HCT116 (cell line): ENCODE measurements at regions not wholly inside any gene's neighbourhood (a gene's known extent, or its start where the extent isn't known, plus 50 kb on each side); places are given as distances from the start of the nearest gene placed in this dataset.
"Not testable (repeated sequence)": the region's sequence is repeated elsewhere in the genome, so short reads cannot be mapped to it uniquely, and the experiment has no call there.

Experiments
- ATAC-seq: fragments of 200-7000 bp; cut with Tn5 transposase; 2 replicates; pipeline ENCODE4 v1.9.1; 2020; ENCODE audit warnings: mild to moderate bottlenecking, moderate library complexity
- BruUV-seq: library from RNA; stranded (reverse); fragments of 400-500 nt; replicated peaks from 2 replicates; lab custom pipeline; 2021; lab: Mats Ljungman, UMichigan
- CTCF ChIA-PET: fragments of 300-600 bp; sonication (Branson Sonifier 250); formaldehyde crosslinking; loops from one replicate; lab custom pipeline; 2021; ENCODE audit warnings: antibody characterized with exemption; lab: Charles Lee
- POLR2A ChIA-PET: fragments of 300-600, 350-600 bp; sonication (Branson Sonifier 250); formaldehyde crosslinking; loops from one replicate; lab custom pipeline; 2021; ENCODE audit warnings: antibody characterized with exemption; lab: Charles Lee
- RAD21 ChIA-PET, 2 experiments: fragments of 300-600 bp; sonication (Branson Sonifier 250); formaldehyde crosslinking; loops; one replicate each; lab custom pipeline; 2023; ENCODE audit warnings: low total read pairs in 2 of 2; ENCODE audit not compliant: uncharacterized antibody in 2 of 2, unreplicated experiment in 2 of 2, low non-redundant PET in 1 of 2; lab: Charles Lee
- DNase-seq: peaks from one replicate; pipeline ENCODE4 v3.0.0-alpha.2; 2010; ENCODE audit warnings: low read depth, low spot score
- H2AFZ ChIP-seq: fragments of 200-600 bp; shearing (Covaris generic), sonication (generic); 2 replicates; pipeline ENCODE4 v1.6.1; 2017; ENCODE audit warnings: low read depth, mixed run types, mixed read lengths, antibody characterized with exemption, low read length; ENCODE audit not compliant: poor library complexity, severe bottlenecking
- H3K27ac ChIP-seq: 2 replicates; pipeline ENCODE4 v1.5.1; 2012; ENCODE audit warnings: low read depth, low read length
- H3K27me3 ChIP-seq: fragments of 200-600 bp; sonication (generic); 2 replicates; pipeline ENCODE4 v1.6.1; 2016; ENCODE audit warnings: mixed run types, low read length, mixed read lengths; ENCODE audit not compliant: insufficient read depth
- H3K36me3 ChIP-seq, 2 experiments: fragments of 200-500 bp in 1 of 2; fragments of 200-600 bp in 1 of 2; sonication (Bioruptor generic) in 1 of 2; sonication (generic) in 1 of 2; 2 replicates each; pipeline versions ENCODE4 v1.5.1 to v1.6.1; 2014 to 2016; ENCODE audit warnings: low read length in 2 of 2, inconsistent platforms in 1 of 2, mixed read lengths in 1 of 2, mixed run types in 1 of 2; ENCODE audit not compliant: insufficient read depth in 2 of 2, control insufficient read depth in 1 of 2
- H3K4me1 ChIP-seq, 2 experiments: fragments of 200-600 bp in 1 of 2; sonication (generic) in 1 of 2; 2 replicates each; pipeline versions ENCODE4 v1.5.1 to v1.6.1; 2012 to 2017; ENCODE audit warnings: low read length in 2 of 2, inconsistent platforms in 1 of 2, mild to moderate bottlenecking in 1 of 2, mixed read lengths in 1 of 2, mixed run types in 1 of 2, moderate library complexity in 1 of 2; ENCODE audit not compliant: insufficient read depth in 2 of 2, control insufficient read depth in 1 of 2
- H3K4me2 ChIP-seq: fragments of 200-600 bp; sonication (generic); 2 replicates; pipeline ENCODE4 v1.6.1; 2017; ENCODE audit warnings: mixed run types, low read length, mixed read lengths
- H3K4me3 ChIP-seq, 2 experiments: fragments of 200-600 bp in 1 of 2; sonication (generic) in 1 of 2; replicated peaks in 1 of 2; 2 replicates each; pipeline ENCODE4 v1.5.1; 2011 to 2016; ENCODE audit warnings: low read length in 2 of 2, control low read depth in 1 of 2, low read depth in 1 of 2, mild to moderate bottlenecking in 1 of 2, mixed read lengths in 1 of 2, mixed run types in 1 of 2
- H3K79me2 ChIP-seq: fragments of 200-600 bp; sonication (generic); 2 replicates; pipeline ENCODE4 v1.6.1; 2017; ENCODE audit warnings: mild to moderate bottlenecking, mixed run types, low read length, moderate library complexity, mixed read lengths; ENCODE audit not compliant: insufficient read depth
- H3K9ac ChIP-seq: fragments of 200-600 bp; sonication (generic); 2 replicates; pipeline ENCODE4 v1.6.1; 2016; ENCODE audit warnings: low read length, mixed read lengths
- H3K9me2 ChIP-seq: fragments of 200-600 bp; sonication (generic), shearing (Covaris generic); 2 replicates; pipeline ENCODE4 v1.6.1; 2017; ENCODE audit warnings: mixed run types, mild to moderate bottlenecking, moderate library complexity; ENCODE audit not compliant: insufficient read depth
- H3K9me3 ChIP-seq, 2 experiments: fragments of 200-500 bp in 1 of 2; fragments of 200-600 bp in 1 of 2; sonication (Bioruptor generic) in 1 of 2; sonication (generic) in 1 of 2; 2 replicates each; pipeline ENCODE4 v1.6.1; 2014 to 2017; ENCODE audit warnings: low read length in 2 of 2, mixed read lengths in 2 of 2, inconsistent platforms in 1 of 2, low read depth in 1 of 2, mild to moderate bottlenecking in 1 of 2, mixed run types in 1 of 2, moderate library complexity in 1 of 2; ENCODE audit not compliant: control insufficient read depth in 1 of 2, insufficient read depth in 1 of 2
- H4K20me1 ChIP-seq: fragments of 200-600 bp; sonication (generic), shearing (Covaris generic); 2 replicates; pipeline ENCODE4 v1.6.1; 2017; ENCODE audit warnings: mixed run types, mild to moderate bottlenecking, moderate library complexity; ENCODE audit not compliant: insufficient read depth
- CBX3 ChIP-seq: IDR thresholded peaks from 2 replicates; pipeline ENCODE4 v1.6.1; 2012; ENCODE audit warnings: low read depth
- EGR1 ChIP-seq: IDR thresholded peaks from 2 replicates; pipeline ENCODE4 v1.6.1; 2012; ENCODE audit warnings: low read depth
- FOSL1 ChIP-seq: IDR thresholded peaks from 2 replicates; pipeline ENCODE4 v1.6.1; 2012; ENCODE audit warnings: low read depth
- POLR2A ChIP-seq: IDR thresholded peaks from 2 replicates; pipeline ENCODE4 v1.7.0; 2011; ENCODE audit warnings: borderline replicate concordance; ENCODE audit not compliant: insufficient read depth, insufficient read length; ENCODE audit errors: extremely low read depth
- POLR2AphosphoS5 ChIP-seq: IDR thresholded peaks from 2 replicates; pipeline ENCODE4 v1.6.1; 2011; ENCODE audit warnings: mild to moderate bottlenecking, low read depth, low read length, moderate library complexity
- SIN3A ChIP-seq: IDR thresholded peaks from 2 replicates; pipeline ENCODE4 v1.6.1; 2012; ENCODE audit warnings: low read depth
- YY1 ChIP-seq: IDR thresholded peaks from 2 replicates; pipeline ENCODE4 v1.6.1; 2011; ENCODE audit warnings: low read length, low read depth, moderate library complexity, mild to moderate bottlenecking; ENCODE audit not compliant: insufficient replicate concordance; ENCODE audit errors: extremely low read depth
- ZFX ChIP-seq: fragments of 450-650 bp; IDR thresholded peaks from 2 replicates; pipeline ENCODE4 v1.6.1; 2017
- ZNF274 ChIP-seq: fragments of 200-500 bp; sonication (Bioruptor generic); IDR thresholded peaks from 2 replicates; pipeline ENCODE4 v1.6.1; 2014; ENCODE audit warnings: mild to moderate bottlenecking, low read depth, low read length, inconsistent platforms
- intact Hi-C: fragments of 100-400 bp; cut with micrococcal nuclease; formaldehyde crosslinking; loops from 2 replicates; pipeline ENCODE4 v1.10.0; 2022
- TF ChIP-seq, protein P1 (sequence below): IDR thresholded peaks from 2 replicates; pipeline ENCODE4 v1.6.1; 2011; ENCODE audit warnings: mild to moderate bottlenecking, low read length, moderate library complexity; ENCODE audit not compliant: insufficient replicate concordance; ENCODE audit errors: extremely low read depth
- TF ChIP-seq, protein P2 (sequence below): IDR thresholded peaks from 2 replicates; pipeline ENCODE4 v1.6.1; 2012

DNA sequence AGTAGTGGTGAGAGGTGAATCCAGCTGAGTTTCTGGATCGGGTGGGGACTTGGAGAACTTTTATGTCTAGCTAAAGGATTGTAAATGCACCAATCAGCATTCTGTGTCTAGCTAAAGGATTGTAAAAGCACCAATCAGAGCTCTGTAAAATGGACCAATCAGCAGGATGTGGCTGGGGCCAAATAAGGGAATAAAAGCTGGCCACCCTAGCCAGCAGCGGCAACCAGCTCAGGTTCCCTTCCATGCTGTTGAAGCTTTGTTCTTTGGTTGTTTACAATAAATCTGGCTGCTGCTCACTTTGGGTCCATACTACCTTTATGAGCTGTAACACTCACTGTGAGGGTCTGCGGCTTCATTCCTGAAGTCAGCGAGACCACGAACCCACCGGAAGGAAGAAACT is 141.6 kb upstream of the FGF10 start:
- ATAC-seq, H3K9me3 ChIP-seq, H3K36me3 ChIP-seq, H3K4me1 ChIP-seq, H3K4me3 ChIP-seq, BruUV-seq, H3K27ac ChIP-seq, H3K79me2 ChIP-seq, H2AFZ ChIP-seq, H3K9ac ChIP-seq, RAD21 ChIA-PET, CTCF ChIA-PET, POLR2A ChIA-PET, H3K4me2 ChIP-seq, H3K9me2 ChIP-seq, DNase-seq, H3K27me3 ChIP-seq, H4K20me1 ChIP-seq: not testable (repeated sequence)
- intact Hi-C loops = loop anchor here (10.0 kb wide), 1 partner anchor 214 kb away; no protein-coding TSS in a partner anchor

DNA sequence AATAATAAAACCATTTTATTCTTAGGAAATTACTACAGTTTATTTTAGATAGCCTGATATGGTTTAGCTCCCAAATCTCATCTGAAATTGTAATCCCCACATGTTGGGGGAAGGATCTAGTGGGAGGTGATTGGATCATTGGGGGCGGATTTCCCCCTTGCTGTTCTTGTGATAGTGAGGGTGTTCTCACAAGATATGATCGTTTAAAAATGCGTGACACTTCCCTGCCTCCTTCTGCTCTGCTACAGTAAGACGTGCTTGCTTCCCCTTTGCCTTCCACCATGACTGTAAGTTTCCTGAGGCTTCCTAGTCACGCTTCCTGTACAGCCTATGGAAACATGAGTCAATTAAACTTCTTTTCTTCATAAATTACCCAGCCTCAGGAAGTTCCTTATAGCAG is 122.4 kb upstream of the FGF10 start:
- ChIA-PET POLR2A (no interaction called here), CTCF (interaction anchor here (1.3 kb wide), 1 partner anchor 23 kb away, joined by 3 read pairs; no protein-coding TSS in a partner anchor), RAD21 (no interaction called here)
- no peaks in the 10 kb centered on the region for H3K27me3 ChIP-seq
- no peak overlapping the region for H3K4me2 ChIP-seq
- H3K79me2 ChIP-seq = no peaks in the 10 kb centered on the region
- H3K9ac ChIP-seq = no peak overlapping the region
- H3K9me3 ChIP-seq = no peaks in the 10 kb centered on the region
- no peaks in the 10 kb centered on the region for H3K36me3 ChIP-seq
- no peak for DNase-seq
- no peak for ATAC-seq
- H4K20me1 ChIP-seq = no peaks in the 10 kb centered on the region
- intact Hi-C loops = no loop called here
- H3K4me3 ChIP-seq = no peak overlapping the region
- no TSS peak for BruUV-seq
- no peak overlapping the region for H2AFZ ChIP-seq
- H3K4me1 ChIP-seq = no peaks in the 10 kb centered on the region
- no peak overlapping the region for H3K27ac ChIP-seq
- TF ChIP-seq EGR1 = no peak
- TF ChIP-seq, protein P1, sequence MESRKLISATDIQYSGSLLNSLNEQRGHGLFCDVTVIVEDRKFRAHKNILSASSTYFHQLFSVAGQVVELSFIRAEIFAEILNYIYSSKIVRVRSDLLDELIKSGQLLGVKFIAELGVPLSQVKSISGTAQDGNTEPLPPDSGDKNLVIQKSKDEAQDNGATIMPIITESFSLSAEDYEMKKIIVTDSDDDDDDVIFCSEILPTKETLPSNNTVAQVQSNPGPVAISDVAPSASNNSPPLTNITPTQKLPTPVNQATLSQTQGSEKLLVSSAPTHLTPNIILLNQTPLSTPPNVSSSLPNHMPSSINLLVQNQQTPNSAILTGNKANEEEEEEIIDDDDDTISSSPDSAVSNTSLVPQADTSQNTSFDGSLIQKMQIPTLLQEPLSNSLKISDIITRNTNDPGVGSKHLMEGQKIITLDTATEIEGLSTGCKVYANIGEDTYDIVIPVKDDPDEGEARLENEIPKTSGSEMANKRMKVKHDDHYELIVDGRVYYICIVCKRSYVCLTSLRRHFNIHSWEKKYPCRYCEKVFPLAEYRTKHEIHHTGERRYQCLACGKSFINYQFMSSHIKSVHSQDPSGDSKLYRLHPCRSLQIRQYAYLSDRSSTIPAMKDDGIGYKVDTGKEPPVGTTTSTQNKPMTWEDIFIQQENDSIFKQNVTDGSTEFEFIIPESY = no peak
- TF ChIP-seq ZFX = no peak
- TF ChIP-seq POLR2A = no peak
- no peak for TF ChIP-seq ZNF274
- TF ChIP-seq, protein P2, sequence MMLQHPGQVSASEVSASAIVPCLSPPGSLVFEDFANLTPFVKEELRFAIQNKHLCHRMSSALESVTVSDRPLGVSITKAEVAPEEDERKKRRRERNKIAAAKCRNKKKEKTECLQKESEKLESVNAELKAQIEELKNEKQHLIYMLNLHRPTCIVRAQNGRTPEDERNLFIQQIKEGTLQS = no peak
- no peak for TF ChIP-seq POLR2AphosphoS5
- no peak for TF ChIP-seq CBX3
- no peak for TF ChIP-seq FOSL1
- TF ChIP-seq YY1 = no peak
- no peak for TF ChIP-seq SIN3A
- H3K9me2 ChIP-seq = no peaks in the 10 kb centered on the region
